CD4-positive, alpha-beta T cell (primary cell): ENCODE measurements at regions not wholly inside any gene's neighbourhood (a gene's known extent, or its start where the extent isn't known, plus 50 kb on each side); places are given as distances from the start of the nearest gene placed in this dataset.

Experiments used
- ATAC-seq: fragments of 200-7000 bp; cut with Tn5 transposase; one replicate; pipeline ENCODE4 v1.10.0; 2022; ENCODE audit warnings: mild to moderate bottlenecking; ENCODE audit not compliant: poor library complexity
- CTCF ChIA-PET: fragments of 350-600 bp; sonication (Branson Sonifier 250); formaldehyde crosslinking; loops from one replicate; lab custom pipeline; 2021; ENCODE audit warnings: antibody characterized with exemption, inconsistent platforms; lab: Charles Lee
- POLR2A ChIA-PET: fragments of 350-600 bp; sonication (Branson Sonifier 250); formaldehyde crosslinking; loops from one replicate; lab custom pipeline; 2021; ENCODE audit warnings: antibody characterized with exemption, inconsistent platforms; lab: Charles Lee
- DNase-seq, 14 experiments: peaks; one replicate each; pipeline ENCODE4 v3.0.0-alpha.2; 2013 to 2020; ENCODE audit warnings: mixed read lengths in 2 of 14
- H3K27ac ChIP-seq, 2 donors: one replicate each; pipeline versions ENCODE4 v1.5.1 to v1.7.0; 2013; ENCODE audit warnings: low read length in 2 of 2, low read depth in 1 of 2, mild to moderate bottlenecking in 1 of 2
- H3K27me3 ChIP-seq, 2 experiments: 1 replicate in 1 of 2; 2 replicates in 1 of 2; pipeline versions ENCODE4 v1.6.1 to v1.7.0; 2013; ENCODE audit warnings: low read length in 2 of 2, control low read depth in 1 of 2, mild to moderate bottlenecking in 1 of 2, moderate library complexity in 1 of 2; ENCODE audit not compliant: insufficient read depth in 2 of 2, control insufficient read depth in 1 of 2
- H3K36me3 ChIP-seq: one replicate; pipeline ENCODE4 v1.6.1; 2013; ENCODE audit warnings: low read length, control low read depth; ENCODE audit not compliant: insufficient read depth
- H3K4me1 ChIP-seq: one replicate; pipeline ENCODE4 v1.6.1; 2013; ENCODE audit warnings: low read length, control low read depth; ENCODE audit not compliant: insufficient read depth
- H3K4me3 ChIP-seq: one replicate; pipeline ENCODE4 v1.5.1; 2013; ENCODE audit warnings: mild to moderate bottlenecking, low read length, moderate library complexity
- H3K9me3 ChIP-seq, 2 experiments: 1 replicate in 1 of 2; 2 replicates in 1 of 2; pipeline versions ENCODE4 v1.6.1 to v1.7.0; 2013; ENCODE audit warnings: low read length in 2 of 2, mild to moderate bottlenecking in 2 of 2, control low read depth in 1 of 2, moderate library complexity in 1 of 2; ENCODE audit not compliant: control insufficient read depth in 1 of 2, insufficient read depth in 1 of 2
- H3K27ac Mint-ChIP-seq: one replicate; pipeline ENCODE4 v1.8.0; 2020; ENCODE audit warnings: mixed read lengths
- H3K27me3 Mint-ChIP-seq: one replicate; pipeline ENCODE4 v1.8.0; 2021; ENCODE audit warnings: mixed read lengths
- H3K36me3 Mint-ChIP-seq: one replicate; pipeline ENCODE4 v1.8.0; 2021; ENCODE audit warnings: low read depth, mixed read lengths
- H3K4me1 Mint-ChIP-seq: one replicate; pipeline ENCODE4 v1.8.0; 2021; ENCODE audit warnings: low read depth, mixed read lengths
- H3K4me3 Mint-ChIP-seq: one replicate; pipeline ENCODE4 v1.8.0; 2020; ENCODE audit warnings: mild to moderate bottlenecking, mixed read lengths
- H3K9me3 Mint-ChIP-seq: one replicate; pipeline ENCODE4 v1.8.0; 2020; ENCODE audit warnings: mixed read lengths
- intact Hi-C, 2 experiments: fragments of 100-400 bp; cut with DNase I in 1 of 2; cut with micrococcal nuclease in 1 of 2; formaldehyde crosslinking; loops; one replicate each; pipeline versions ENCODE4 v1.15.1 to v1.9.0; 2023 to 2025; cut with DNase I, micrococcal nuclease
- TF ChIP-seq, protein P1 (sequence below): fragments of 200-600 bp; IDR thresholded peaks from one replicate; pipeline ENCODE4 v1.8.0; 2022; ENCODE audit warnings: antibody characterized with exemption, mild to moderate bottlenecking

- H3K27me3 ChIP-seq = no peaks in the 10 kb centered on the region
- no peaks in the 10 kb centered on the region for H3K27me3 Mint-ChIP-seq
- H3K4me3 Mint-ChIP-seq = no peak overlapping the region
- no peaks in the 10 kb centered on the region for H3K36me3 Mint-ChIP-seq
- peaks cover 2% of the 10 kb centered on the region for H3K9me3 Mint-ChIP-seq
- H3K4me1 ChIP-seq = no peaks in the 10 kb centered on the region
- no peaks in the 10 kb centered on the region for H3K36me3 ChIP-seq
- POLR2A ChIA-PET = no interaction called here
- H3K27ac Mint-ChIP-seq = no peak overlapping the region
- ATAC-seq = no peak
- no peak overlapping the region for H3K27ac ChIP-seq
- CTCF ChIA-PET = no interaction called here
- no peak overlapping the region for H3K4me3 ChIP-seq
- intact Hi-C loops = no loop called here
- TF ChIP-seq, protein P1, sequence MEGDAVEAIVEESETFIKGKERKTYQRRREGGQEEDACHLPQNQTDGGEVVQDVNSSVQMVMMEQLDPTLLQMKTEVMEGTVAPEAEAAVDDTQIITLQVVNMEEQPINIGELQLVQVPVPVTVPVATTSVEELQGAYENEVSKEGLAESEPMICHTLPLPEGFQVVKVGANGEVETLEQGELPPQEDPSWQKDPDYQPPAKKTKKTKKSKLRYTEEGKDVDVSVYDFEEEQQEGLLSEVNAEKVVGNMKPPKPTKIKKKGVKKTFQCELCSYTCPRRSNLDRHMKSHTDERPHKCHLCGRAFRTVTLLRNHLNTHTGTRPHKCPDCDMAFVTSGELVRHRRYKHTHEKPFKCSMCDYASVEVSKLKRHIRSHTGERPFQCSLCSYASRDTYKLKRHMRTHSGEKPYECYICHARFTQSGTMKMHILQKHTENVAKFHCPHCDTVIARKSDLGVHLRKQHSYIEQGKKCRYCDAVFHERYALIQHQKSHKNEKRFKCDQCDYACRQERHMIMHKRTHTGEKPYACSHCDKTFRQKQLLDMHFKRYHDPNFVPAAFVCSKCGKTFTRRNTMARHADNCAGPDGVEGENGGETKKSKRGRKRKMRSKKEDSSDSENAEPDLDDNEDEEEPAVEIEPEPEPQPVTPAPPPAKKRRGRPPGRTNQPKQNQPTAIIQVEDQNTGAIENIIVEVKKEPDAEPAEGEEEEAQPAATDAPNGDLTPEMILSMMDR = no peak
- no peaks in the 10 kb centered on the region for H3K4me1 Mint-ChIP-seq
- peaks cover 0 to 4% of the 10 kb centered on the region in 2 experiments for H3K9me3 ChIP-seq
- no peak for DNase-seq
These were observed 57.0 kb upstream of the AFF3 start for GRCh38 chr2:100199421-100199820.

- Histone ChIP-seq H3K27ac (no peak overlapping the region), H3K4me3 (no peak overlapping the region), H3K9me3 (peaks cover 0 to 4% of the 10 kb centered on the region in 2 experiments), H3K4me1 (no peaks in the 10 kb centered on the region), H3K27me3 (no peaks in the 10 kb centered on the region), H3K36me3 (no peaks in the 10 kb centered on the region)
- ChIA-PET POLR2A (no interaction called here), CTCF (no interaction called here)
- no peaks in the 10 kb centered on the region for H3K27me3 Mint-ChIP-seq
- H3K4me1 Mint-ChIP-seq = no peaks in the 10 kb centered on the region
- TF ChIP-seq, protein P1 = no peak
- H3K4me3 Mint-ChIP-seq = no peak overlapping the region
- DNase-seq (no peak), ATAC-seq (no peak)
- no peak overlapping the region for H3K27ac Mint-ChIP-seq
- no peaks in the 10 kb centered on the region for H3K36me3 Mint-ChIP-seq
- peaks cover 2% of the 10 kb centered on the region for H3K9me3 Mint-ChIP-seq
- intact Hi-C loops = no loop called here
These were observed 56.3 kb upstream of the AFF3 start for GRCh38 chr2:100198461-100199230.

DNA sequence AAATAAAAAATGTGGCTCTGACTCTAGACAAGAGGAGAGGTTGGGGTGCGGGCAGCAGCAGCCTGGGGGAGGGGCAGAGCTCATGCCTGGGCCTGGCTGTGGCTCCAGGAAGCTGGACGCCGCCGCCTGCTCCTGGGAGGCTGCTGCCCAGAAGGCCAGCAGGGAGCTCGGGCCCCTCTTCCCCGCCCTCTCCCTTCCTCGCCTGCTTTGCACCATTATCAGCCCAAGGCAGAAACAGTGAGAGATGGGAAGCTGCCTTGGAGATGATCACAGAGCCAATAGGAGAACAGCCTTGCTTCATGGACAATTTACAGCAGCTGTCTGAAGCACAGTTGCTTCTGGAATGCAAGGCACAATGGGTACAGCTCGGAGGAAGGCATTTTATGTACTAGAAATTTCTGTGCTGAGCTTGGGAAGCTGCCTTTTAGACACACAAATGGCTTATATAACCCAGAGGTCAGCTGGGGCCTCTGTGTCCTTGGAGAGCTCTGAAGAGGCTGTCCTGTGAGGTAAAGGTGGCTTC, 55.3 kb upstream of the AFF3 start:
- no peak overlapping the region for H3K4me3 ChIP-seq
- peaks cover 2% of the 10 kb centered on the region for H3K9me3 Mint-ChIP-seq
- no peak overlapping the region for H3K4me3 Mint-ChIP-seq
- TF ChIP-seq, protein P1 = no peak
- no peak overlapping the region for H3K27ac ChIP-seq
- H3K27me3 Mint-ChIP-seq = no peaks in the 10 kb centered on the region
- H3K36me3 Mint-ChIP-seq = no peaks in the 10 kb centered on the region
- no peak for ATAC-seq
- no peaks in the 10 kb centered on the region for H3K4me1 Mint-ChIP-seq
- POLR2A ChIA-PET = no interaction called here
- H3K9me3 ChIP-seq = peaks cover 0 to 4% of the 10 kb centered on the region in 2 experiments
- CTCF ChIA-PET = interaction anchor here (1.1 kb wide), 1 partner anchor 8 kb away, joined by 3 read pairs; no protein-coding TSS in a partner anchor
- no peak overlapping the region for H3K27ac Mint-ChIP-seq
- no peaks in the 10 kb centered on the region for H3K4me1 ChIP-seq
- no peaks in the 10 kb centered on the region for H3K36me3 ChIP-seq
- intact Hi-C loops = loop anchor here in 1 of 2 experiments (2.0 kb wide), 1 partner anchor 233 kb away; no protein-coding TSS in a partner anchor
- DNase-seq = no peak
- no peaks in the 10 kb centered on the region for H3K27me3 ChIP-seq
